Central memory CD8-positive, alpha-beta T cell (primary cell): ENCODE measurements at regions not wholly inside any gene's neighbourhood (a gene's known extent, or its start where the extent isn't known, plus 50 kb on each side); places are given as distances from the start of the nearest gene placed in this dataset.
A peak's percentile ranks its signal among the peaks of the same experiment; 100 is the strongest.
"Not testable (repeated sequence)": the region's sequence is repeated elsewhere in the genome, so short reads cannot be mapped to it uniquely, and the experiment has no call there.

Experiments used
- ATAC-seq: fragments of 150-1000 bp; cut with Tn5 transposase; replicated peaks from 2 replicates; pipeline ENCODE4 v1.10.0; 2022; ENCODE audit warnings: mild to moderate bottlenecking, moderate FRiP score, moderate number of reproducible peaks; ENCODE audit not compliant: poor library complexity, severe bottlenecking; ENCODE audit errors: extremely low read depth
- DNase-seq, 2 donors: peaks; one replicate each; pipeline ENCODE4 v3.0.0; 2021; ENCODE audit warnings: low spot score in 2 of 2
- H3K27ac Mint-ChIP-seq: one replicate; pipeline ENCODE4 v1.8.0; 2022; ENCODE audit warnings: low read depth, mild to moderate bottlenecking, moderate library complexity, mixed read lengths
- H3K27me3 Mint-ChIP-seq: one replicate; pipeline ENCODE4 v1.8.0; 2022; ENCODE audit warnings: mixed read lengths
- H3K36me3 Mint-ChIP-seq: one replicate; pipeline ENCODE4 v1.8.0; 2022; ENCODE audit warnings: mild to moderate bottlenecking, moderate library complexity, mixed read lengths; ENCODE audit not compliant: insufficient read depth
- H3K4me1 Mint-ChIP-seq: one replicate; pipeline ENCODE4 v1.8.0; 2022; ENCODE audit warnings: mixed read lengths
- H3K4me3 Mint-ChIP-seq: one replicate; pipeline ENCODE4 v1.8.0; 2022; ENCODE audit warnings: mild to moderate bottlenecking, moderate library complexity, mixed read lengths
- H3K9me3 Mint-ChIP-seq: one replicate; pipeline ENCODE4 v1.8.0; 2022; ENCODE audit warnings: mixed read lengths

DNA sequence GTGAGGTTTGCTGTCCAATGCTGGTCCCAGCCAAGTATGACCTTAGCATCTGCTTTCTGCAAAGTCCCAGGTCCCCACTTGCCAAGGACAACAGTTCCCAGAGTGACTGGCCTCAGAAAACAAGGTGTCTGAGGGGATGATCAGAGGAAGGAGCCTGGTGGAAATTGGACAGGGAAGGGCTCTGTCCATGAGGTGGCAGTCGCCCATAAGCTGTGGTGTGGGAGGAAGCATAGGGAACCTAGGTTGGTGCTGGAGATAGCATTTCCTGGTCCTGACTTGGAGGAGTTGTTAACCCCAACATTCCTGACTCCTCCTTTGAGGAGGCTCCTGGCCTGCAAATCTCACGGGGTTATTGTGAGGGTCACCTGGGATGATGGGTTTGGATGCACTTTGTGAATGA is 77.8 kb downstream of the LIMS4 start:
- H3K4me3 Mint-ChIP-seq, H3K27me3 Mint-ChIP-seq, ATAC-seq, H3K27ac Mint-ChIP-seq, DNase-seq, H3K4me1 Mint-ChIP-seq, H3K36me3 Mint-ChIP-seq, H3K9me3 Mint-ChIP-seq: not testable (repeated sequence)

DNA sequence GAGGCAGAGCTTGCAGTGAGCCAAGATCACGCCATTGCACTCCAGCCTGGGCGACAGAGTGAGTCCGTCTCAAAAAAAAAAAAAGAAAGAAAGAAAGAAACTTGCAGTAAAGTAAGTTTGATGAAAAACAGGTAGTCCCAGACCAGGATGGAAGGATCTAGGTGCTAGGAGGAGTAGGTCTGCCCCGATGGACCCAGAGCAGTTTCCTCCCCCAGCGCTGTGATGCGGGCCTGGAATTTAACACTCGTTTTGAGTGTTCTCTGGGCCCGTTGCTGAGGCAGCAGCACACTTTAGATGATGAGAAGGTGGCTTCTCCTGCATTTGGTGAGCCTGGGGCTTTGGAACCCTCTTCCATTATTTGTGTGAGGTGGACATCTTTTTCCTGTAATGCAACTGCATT is 80.2 kb downstream of the LIMS4 start:
- not testable (repeated sequence) for H3K4me3 Mint-ChIP-seq, H3K4me1 Mint-ChIP-seq, H3K9me3 Mint-ChIP-seq, DNase-seq, H3K27me3 Mint-ChIP-seq, ATAC-seq, H3K36me3 Mint-ChIP-seq, H3K27ac Mint-ChIP-seq

DNA sequence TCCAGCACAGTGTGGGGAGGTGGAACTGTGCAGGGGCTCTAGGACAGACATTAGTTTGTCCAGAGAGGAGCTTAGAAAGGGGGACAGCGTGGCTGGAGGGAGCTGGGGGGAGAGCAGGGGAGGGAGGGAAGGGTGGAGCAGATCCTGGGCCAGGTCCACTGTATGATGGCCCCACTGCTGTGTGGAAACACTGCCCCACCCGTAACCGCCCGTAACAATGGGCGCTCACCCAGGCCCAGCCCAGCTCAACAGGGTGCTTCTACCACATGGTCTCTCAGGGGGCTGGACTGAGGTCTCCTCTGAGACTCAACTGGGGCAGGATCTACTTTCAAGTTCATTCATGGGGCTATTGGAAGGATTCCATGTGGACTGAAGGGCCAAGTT is 81.6 kb downstream of the LIMS4 start:
- H3K27ac Mint-ChIP-seq, H3K27me3 Mint-ChIP-seq, H3K36me3 Mint-ChIP-seq, H3K4me1 Mint-ChIP-seq, H3K9me3 Mint-ChIP-seq, DNase-seq, H3K4me3 Mint-ChIP-seq, ATAC-seq: not testable (repeated sequence)

DNA sequence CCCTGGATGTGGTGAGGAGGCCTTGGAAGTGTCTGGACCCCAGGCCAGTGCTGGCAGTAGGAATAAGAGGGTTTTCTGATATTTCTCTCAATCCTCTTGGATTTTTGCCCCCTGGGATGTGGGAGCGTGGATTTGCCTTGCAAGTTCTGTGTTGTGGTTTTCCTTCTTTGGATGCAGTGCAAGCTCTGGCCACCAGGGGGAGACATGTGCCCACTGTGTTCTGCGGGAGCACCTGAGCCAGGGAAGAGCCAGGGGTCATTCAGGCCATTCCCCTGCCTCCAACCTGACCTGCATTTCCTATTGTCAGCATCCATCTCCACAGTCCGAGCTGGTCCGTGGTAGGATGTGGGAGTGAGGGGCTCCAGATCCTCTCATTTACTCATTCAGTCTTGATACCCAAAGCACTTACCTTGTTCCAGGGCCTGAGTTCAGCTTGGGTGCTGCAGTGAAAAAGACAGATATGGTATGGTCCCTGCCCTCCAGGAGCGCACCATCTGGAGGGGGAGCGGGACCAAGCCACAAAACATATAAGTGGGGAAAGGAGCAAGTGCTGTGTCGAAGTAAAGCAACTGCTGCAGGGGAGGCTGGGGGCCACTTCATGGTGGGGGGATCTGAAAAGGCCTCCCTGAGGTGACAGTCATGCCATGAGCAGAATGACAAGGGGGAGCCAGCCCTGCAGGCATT is 82.1 kb downstream of the LIMS4 start:
- H3K36me3 Mint-ChIP-seq, H3K27me3 Mint-ChIP-seq, H3K27ac Mint-ChIP-seq, H3K9me3 Mint-ChIP-seq, H3K4me1 Mint-ChIP-seq, H3K4me3 Mint-ChIP-seq, DNase-seq: not testable (repeated sequence)
- peak; percentile 40 for ATAC-seq

DNA sequence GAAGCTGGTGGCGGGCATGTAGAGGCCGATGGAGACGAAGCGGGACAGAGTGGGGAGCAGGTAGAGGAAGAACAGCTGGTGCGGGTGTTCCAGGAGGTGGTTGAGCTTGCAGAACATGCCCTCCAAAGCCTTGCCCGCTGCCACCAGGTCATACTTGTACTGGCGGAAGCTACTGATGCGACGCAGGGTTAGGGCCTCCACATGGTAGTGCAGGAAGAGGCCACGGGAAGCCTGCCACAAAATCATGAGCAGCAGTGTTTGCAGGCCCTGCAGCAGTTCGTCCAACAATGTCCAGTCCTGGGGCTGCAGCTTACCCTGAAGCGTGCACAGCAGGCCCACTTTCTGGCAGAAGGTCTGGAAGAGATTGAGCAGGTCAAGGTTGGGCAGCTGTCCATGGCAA is 85.6 kb downstream of the LIMS4 start:
- H3K4me3 Mint-ChIP-seq, H3K36me3 Mint-ChIP-seq, H3K27ac Mint-ChIP-seq, ATAC-seq, H3K4me1 Mint-ChIP-seq, H3K9me3 Mint-ChIP-seq, DNase-seq, H3K27me3 Mint-ChIP-seq: not testable (repeated sequence)

DNA sequence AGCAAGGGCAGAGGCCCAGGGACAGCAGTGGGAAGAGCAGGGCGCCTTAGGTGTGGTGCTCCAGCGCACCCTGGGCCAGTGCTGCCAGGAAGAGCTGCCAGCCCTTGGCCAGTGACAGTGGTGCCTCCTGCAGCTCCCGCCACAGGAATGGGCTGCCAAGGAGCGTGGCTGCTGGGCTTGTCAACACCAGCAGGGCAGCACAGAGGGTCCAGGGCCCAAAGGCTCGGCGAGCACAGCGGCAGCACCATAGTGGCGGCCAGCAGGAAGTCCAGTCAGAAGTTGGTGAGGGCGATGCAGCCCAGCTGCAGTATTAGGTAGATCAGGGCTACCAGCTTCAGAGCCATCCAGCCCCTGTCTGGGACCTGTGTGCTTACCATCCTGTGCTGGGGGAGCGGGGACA is 86.1 kb downstream of the LIMS4 start:
- H3K36me3 Mint-ChIP-seq, H3K27ac Mint-ChIP-seq, H3K27me3 Mint-ChIP-seq, H3K4me1 Mint-ChIP-seq, ATAC-seq, H3K9me3 Mint-ChIP-seq, DNase-seq, H3K4me3 Mint-ChIP-seq: not testable (repeated sequence)

DNA sequence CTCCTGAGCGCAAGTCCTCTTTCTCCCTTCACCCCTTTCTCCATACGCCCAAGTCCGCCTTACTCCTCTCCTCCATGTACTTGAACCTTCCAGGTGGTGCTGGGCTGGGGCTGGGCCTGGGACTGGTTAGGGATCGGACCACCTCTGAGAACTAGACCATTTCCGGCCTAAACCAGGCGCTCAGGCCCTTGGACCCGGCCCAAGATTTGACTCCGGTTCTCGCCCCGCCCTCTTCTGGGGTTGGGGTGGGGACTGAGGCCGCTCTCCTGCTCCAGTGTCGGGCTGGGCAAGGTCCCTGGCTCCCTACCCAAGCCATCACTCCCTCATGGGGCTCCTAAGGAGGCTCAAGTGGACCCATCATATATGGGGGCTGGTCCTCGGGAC is 87.9 kb downstream of the LIMS4 start:
- not testable (repeated sequence) for H3K9me3 Mint-ChIP-seq, H3K4me3 Mint-ChIP-seq, H3K27me3 Mint-ChIP-seq, H3K36me3 Mint-ChIP-seq, H3K4me1 Mint-ChIP-seq, ATAC-seq, DNase-seq, H3K27ac Mint-ChIP-seq

DNA sequence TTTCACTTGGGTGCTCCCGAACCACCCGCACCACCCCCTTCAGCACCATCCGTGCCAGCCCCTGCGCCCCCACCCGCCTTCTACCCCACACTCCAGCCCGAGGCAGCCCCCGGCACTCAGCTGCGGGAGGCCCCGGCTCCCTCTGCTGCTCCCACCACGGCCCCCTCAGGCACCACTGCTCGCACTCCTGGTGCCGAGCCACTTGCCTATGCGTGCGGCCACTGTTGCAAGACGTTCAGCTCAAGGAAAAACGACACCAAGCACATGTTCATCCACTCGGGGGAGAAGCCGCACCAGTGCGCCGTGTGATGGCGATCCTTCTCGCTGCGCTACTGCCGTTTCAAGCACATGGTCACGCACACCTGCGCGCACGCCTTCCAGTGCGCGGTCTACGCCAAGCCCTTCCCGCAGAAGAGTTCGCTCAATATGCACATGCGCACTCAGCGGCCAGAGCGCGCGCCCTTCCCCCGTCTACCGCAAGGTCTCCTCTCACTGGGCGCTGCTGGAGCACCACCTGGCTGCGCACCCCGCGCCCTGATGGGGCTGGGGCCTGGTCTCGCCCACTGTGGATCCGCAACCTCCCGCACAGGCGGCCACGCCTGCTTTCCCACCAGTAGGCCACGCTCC is 88.4 kb downstream of the LIMS4 start:
- not testable (repeated sequence) for H3K4me3 Mint-ChIP-seq, DNase-seq, H3K4me1 Mint-ChIP-seq, H3K9me3 Mint-ChIP-seq, H3K27ac Mint-ChIP-seq, H3K36me3 Mint-ChIP-seq, H3K27me3 Mint-ChIP-seq
- ATAC-seq = peak; percentile 20

DNA sequence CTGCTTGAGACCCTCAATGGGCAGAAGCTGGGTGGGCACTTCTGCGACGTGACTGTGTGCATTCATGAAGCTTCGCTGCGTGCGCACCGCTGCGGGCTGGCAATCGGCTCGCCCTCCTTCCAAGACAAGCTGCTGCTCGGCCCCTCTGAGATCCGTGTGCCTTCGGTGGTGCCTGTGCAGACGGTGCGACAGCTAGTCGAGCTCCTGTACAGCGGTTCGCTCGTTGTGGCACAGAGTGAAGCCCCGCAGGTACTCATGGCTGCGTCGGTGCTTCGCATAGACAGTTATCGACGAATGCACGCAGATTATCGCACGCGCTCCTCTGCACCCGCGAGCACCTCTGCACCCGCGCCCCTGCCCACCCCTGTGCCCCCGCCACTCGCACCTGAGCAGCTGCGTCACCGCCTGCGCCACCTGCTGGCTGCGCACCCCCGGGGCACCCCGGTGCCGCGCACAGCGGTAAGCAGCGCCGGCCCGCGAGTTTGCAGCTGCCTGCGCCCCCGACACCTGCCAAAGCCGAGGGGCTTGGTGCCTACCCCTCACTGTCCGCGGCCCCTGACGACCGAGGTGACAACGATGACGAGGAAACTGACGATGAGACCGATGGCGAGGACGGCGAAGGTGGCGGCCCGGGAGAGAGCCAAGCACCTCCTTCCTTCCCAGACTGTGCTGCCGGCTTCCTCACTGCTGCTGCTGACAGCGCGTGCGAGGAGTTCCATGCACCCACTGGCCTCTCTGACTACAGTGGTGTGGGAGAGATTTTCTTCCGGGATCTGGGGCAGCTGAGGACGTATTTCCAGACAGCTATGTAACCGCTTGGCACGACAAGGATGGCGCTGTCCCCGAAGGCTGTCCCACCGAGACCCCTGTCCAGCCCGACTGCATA is 89.2 kb downstream of the LIMS4 start:
- not testable (repeated sequence) for H3K27me3 Mint-ChIP-seq, DNase-seq, H3K9me3 Mint-ChIP-seq, H3K27ac Mint-ChIP-seq, H3K36me3 Mint-ChIP-seq, H3K4me3 Mint-ChIP-seq, H3K4me1 Mint-ChIP-seq
- ATAC-seq = peak; percentile 85

DNA sequence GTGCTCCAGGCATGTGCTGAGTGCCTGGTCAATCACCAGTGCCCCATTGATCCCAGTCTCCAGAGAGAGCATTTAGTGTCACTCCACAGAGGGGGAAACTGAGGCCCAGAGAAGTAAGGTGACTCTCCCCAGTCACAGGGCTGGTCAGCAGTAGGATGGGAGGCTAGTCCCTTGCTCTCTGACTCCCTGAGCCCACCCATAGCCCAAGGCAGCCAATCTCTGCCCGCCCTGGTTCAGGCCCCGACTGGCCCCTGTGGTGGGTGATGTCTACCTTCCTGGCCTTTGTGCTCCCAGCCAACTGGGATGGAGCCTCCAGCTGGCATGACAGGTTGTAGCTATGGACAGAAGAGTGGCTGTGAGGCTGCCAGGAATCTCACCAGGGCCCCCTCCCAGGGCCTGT is 99.1 kb downstream of the LIMS4 start:
- not testable (repeated sequence) for H3K27me3 Mint-ChIP-seq, H3K9me3 Mint-ChIP-seq, DNase-seq, H3K4me1 Mint-ChIP-seq, H3K36me3 Mint-ChIP-seq, H3K27ac Mint-ChIP-seq, H3K4me3 Mint-ChIP-seq, ATAC-seq

DNA sequence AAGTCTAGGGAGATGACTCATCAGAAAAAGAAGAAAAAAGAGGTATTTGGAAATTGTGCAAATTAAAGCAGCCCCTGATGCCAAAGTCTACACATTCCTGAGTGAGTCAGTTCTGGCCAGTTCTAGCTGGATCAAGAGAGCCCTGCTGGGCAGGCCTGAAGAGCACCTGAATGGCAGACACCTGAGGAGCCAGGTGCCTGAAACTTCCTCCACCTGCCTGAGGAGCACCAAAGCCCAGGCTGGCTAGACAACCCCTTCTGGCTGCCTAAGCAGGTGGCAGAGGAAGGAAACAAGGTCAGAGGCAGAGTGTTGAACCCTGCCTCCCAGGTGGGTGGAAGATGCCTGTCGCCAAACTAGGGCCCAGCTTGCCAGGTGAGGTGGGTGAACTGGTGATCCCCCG is 101.0 kb downstream of the LIMS4 start:
- not testable (repeated sequence) for H3K36me3 Mint-ChIP-seq, H3K27me3 Mint-ChIP-seq, ATAC-seq, H3K27ac Mint-ChIP-seq, DNase-seq, H3K4me1 Mint-ChIP-seq, H3K9me3 Mint-ChIP-seq, H3K4me3 Mint-ChIP-seq

DNA sequence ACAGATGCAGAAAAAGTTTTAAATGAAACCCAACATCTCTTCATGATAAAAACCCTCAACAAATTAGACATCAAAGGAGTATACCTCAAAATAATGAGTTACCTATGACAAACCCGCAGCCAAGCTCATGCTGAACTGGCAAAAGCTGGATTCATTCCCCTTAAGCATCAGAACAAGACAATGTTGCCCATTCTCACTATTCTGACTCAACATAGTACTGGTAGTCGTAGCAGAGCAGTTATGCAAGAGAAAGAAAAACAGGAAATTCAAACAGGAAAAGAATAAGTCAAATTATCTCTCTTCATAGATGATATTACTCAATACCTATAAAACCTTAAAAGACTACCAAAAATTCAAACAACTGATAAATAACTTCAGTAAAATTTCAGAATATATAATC is 115.0 kb downstream of the LIMS4 start:
- H3K27ac Mint-ChIP-seq, DNase-seq, H3K4me1 Mint-ChIP-seq, H3K9me3 Mint-ChIP-seq, H3K36me3 Mint-ChIP-seq, ATAC-seq, H3K27me3 Mint-ChIP-seq, H3K4me3 Mint-ChIP-seq: not testable (repeated sequence)
